Hepatocyte (in vitro differentiated cells): ENCODE measurements at regions not wholly inside any gene's neighbourhood (a gene's known extent, or its start where the extent isn't known, plus 50 kb on each side); places are given as distances from the start of the nearest gene placed in this dataset.
"Not testable (repeated sequence)": the region's sequence is repeated elsewhere in the genome, so short reads cannot be mapped to it uniquely, and the experiment has no call there.

ENCODE experiments used
- DNase-seq: peaks from one replicate; pipeline ENCODE4 v3.0.0-alpha.2; 2016; ENCODE audit warnings: low spot score
- H2AFZ ChIP-seq: fragments of 200-600 bp; sonication (generic); 2 replicates; pipeline ENCODE4 v1.6.0; 2016; ENCODE audit warnings: antibody characterized with exemption, mild to moderate bottlenecking
- H3K27ac ChIP-seq: fragments of 200-600 bp; sonication (generic); 2 replicates; pipeline ENCODE4 v1.5.1; 2016; ENCODE audit warnings: mild to moderate bottlenecking
- H3K27me3 ChIP-seq: fragments of 200-600 bp; sonication (generic); 2 replicates; pipeline ENCODE4 v1.6.1; 2016
- H3K36me3 ChIP-seq: fragments of 200-600 bp; sonication (generic); replicated peaks from 2 replicates; pipeline ENCODE4 v1.5.1; 2016; ENCODE audit warnings: low read depth; ENCODE audit not compliant: insufficient read depth
- H3K4me1 ChIP-seq: fragments of 200-600 bp; sonication (generic); 2 replicates; pipeline ENCODE4 v1.5.1; 2016; ENCODE audit warnings: mild to moderate bottlenecking, moderate library complexity; ENCODE audit not compliant: insufficient read depth
- H3K4me2 ChIP-seq: fragments of 200-600 bp; sonication (generic); 2 replicates; pipeline ENCODE4 v1.6.0; 2016
- H3K4me3 ChIP-seq: fragments of 200-600 bp; sonication (generic); 2 replicates; pipeline ENCODE4 v1.5.1; 2016; ENCODE audit warnings: mild to moderate bottlenecking
- H3K79me2 ChIP-seq: fragments of 200-600 bp; sonication (generic); 2 replicates; pipeline ENCODE4 v1.6.0; 2017; ENCODE audit warnings: mild to moderate bottlenecking
- H3K9me2 ChIP-seq: fragments of 200-600 bp; sonication (generic); replicated peaks from 2 replicates; pipeline ENCODE4 v1.6.0; 2017; ENCODE audit warnings: mild to moderate bottlenecking; ENCODE audit not compliant: insufficient read depth
- H3K9me3 ChIP-seq: fragments of 200-600 bp; sonication (generic); 2 replicates; pipeline ENCODE4 v1.5.1; 2016; ENCODE audit warnings: low read depth, mild to moderate bottlenecking
- H4K20me1 ChIP-seq: fragments of 200-600 bp; sonication (generic); 2 replicates; pipeline ENCODE4 v1.6.0; 2016; ENCODE audit warnings: mild to moderate bottlenecking; ENCODE audit not compliant: insufficient read depth, poor library complexity, severe bottlenecking
- EZH2 ChIP-seq: fragments of 200-600 bp; sonication (generic); IDR thresholded peaks from 2 replicates; pipeline ENCODE4 v1.6.1; 2016; ENCODE audit warnings: antibody characterized with exemption, mild to moderate bottlenecking, borderline replicate concordance
- EZH2phosphoT487 ChIP-seq: fragments of 200-600 bp; sonication (generic); IDR thresholded peaks from one replicate; pipeline ENCODE4 v1.6.1; 2018; ENCODE audit warnings: antibody characterized with exemption, mild to moderate bottlenecking, low read depth, moderate library complexity; ENCODE audit not compliant: unreplicated experiment, severe bottlenecking
- WGBS: methylation state at CpG from one replicate; pipeline ENCODE4 v1.1.6; 2016; ENCODE audit warnings: low lambda C conversion rate; ENCODE audit errors: missing lambda C conversion rate; 5-methylcytosine and 5-hydroxymethylcytosine counted together
- TF ChIP-seq, protein P1 (sequence below): fragments of 200-600 bp; sonication (generic); IDR thresholded peaks from 2 replicates; pipeline ENCODE4 v1.5.1; 2016; ENCODE audit warnings: antibody characterized with exemption, mild to moderate bottlenecking; ENCODE audit not compliant: poor library complexity

DNA sequence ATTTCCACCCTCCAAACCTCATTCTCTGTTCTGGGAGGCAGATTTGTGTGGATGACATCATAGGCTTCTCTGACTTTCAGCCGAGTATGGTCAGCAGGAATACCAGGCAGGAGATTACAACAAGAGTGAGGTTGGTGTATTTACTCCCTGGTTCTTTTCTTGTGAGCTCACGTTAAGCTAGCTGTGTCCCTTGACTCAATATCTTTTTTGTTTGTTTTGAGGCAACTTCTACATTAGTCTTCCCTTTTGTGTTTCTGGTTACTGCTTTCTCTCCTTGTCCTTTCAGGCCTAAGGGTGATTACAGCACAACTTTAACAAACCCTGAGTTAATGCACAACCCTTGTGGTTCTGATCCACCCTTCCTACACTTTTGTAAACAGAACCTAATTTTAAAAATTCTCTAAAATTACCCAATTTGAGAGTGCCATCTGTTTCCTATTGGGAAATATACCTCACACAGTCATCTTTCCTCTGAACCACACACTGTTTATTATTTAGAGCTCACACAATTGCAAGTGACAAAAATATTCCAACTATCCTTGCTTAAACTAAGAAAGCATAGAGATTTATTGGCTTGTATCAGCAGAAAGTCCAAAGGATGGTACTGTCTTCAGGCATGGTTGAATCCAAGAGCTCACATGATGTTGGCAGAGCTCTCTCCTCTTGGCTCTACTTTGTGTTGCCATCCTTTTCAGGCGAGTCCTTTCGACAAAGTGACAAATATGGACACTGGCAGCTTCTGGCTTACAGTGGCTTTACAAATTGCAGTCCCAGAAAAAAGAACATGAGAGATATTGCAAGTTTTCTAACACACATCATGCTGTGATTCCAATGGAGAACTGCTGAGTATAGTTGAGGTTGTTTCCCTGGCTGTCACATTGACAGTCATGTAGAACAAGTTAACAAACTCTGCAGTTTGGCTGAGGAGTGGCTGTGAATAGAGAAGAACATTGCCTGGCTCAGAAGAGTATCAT lies 150.5 kb upstream of the DDIT4L start:
- no peaks in the 10 kb centered on the region for H3K79me2 ChIP-seq
- H3K27me3 ChIP-seq = no peaks in the 10 kb centered on the region
- no peak for DNase-seq
- H3K36me3 ChIP-seq = no peaks in the 10 kb centered on the region
- H3K4me1 ChIP-seq = no peaks in the 10 kb centered on the region
- H3K9me3 ChIP-seq = no peaks in the 10 kb centered on the region
- H3K4me3 ChIP-seq = no peak overlapping the region
- WGBS = 67% methylated on average over 4 of the region's 4 CpGs
- H3K4me2 ChIP-seq = no peak overlapping the region
- no peaks in the 10 kb centered on the region for H4K20me1 ChIP-seq
- H3K9me2 ChIP-seq = no peaks in the 10 kb centered on the region
- H3K27ac ChIP-seq = peak overlapping the region; percentile 2
- no peak overlapping the region for H2AFZ ChIP-seq
- no peak for TF ChIP-seq EZH2phosphoT487
- no peak for TF ChIP-seq EZH2
- TF ChIP-seq, protein P1, sequence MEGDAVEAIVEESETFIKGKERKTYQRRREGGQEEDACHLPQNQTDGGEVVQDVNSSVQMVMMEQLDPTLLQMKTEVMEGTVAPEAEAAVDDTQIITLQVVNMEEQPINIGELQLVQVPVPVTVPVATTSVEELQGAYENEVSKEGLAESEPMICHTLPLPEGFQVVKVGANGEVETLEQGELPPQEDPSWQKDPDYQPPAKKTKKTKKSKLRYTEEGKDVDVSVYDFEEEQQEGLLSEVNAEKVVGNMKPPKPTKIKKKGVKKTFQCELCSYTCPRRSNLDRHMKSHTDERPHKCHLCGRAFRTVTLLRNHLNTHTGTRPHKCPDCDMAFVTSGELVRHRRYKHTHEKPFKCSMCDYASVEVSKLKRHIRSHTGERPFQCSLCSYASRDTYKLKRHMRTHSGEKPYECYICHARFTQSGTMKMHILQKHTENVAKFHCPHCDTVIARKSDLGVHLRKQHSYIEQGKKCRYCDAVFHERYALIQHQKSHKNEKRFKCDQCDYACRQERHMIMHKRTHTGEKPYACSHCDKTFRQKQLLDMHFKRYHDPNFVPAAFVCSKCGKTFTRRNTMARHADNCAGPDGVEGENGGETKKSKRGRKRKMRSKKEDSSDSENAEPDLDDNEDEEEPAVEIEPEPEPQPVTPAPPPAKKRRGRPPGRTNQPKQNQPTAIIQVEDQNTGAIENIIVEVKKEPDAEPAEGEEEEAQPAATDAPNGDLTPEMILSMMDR = no peak

DNA sequence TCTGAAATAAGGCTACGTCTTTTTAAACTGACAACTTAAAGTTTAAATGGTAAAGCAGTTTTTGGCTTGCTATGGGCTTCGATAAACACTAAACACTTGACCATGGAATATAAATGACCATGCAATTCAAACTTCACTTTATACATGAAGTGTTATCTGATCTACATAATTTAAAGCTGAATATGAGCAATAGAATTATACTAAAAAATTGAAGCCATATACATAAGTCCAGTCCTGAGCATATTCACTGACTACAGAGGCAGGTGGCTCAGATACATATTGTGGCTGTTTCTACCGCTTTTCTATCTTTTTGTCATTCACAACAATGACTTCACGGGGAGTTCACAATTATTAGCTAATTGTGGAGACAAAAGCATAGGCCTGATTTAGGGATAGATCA lies 149.6 kb upstream of the DDIT4L start:
- no peaks in the 10 kb centered on the region for H3K36me3 ChIP-seq

DNA sequence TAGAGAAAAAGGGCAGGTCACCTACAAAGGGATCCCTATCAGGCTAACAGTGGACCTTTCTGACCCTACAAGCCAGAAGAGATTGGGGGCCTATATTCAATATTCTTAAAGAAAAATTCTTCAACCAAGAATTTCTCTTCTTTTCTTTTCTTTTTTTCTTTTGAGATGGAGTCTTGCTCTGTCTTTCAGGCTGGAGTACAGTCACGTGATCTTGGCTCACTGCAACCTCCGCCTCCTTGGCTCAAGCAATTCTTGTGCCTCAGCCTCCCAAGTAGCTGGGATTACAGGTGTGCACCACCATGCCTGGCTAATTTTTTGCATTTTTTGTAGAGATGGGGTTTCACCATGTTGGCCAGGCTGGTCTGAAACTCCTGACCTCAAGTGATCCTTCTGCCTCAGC lies 143.2 kb upstream of the DDIT4L start:
- not testable (repeated sequence) for H3K36me3 ChIP-seq, H3K4me2 ChIP-seq, H3K27me3 ChIP-seq, H3K9me2 ChIP-seq, H3K4me3 ChIP-seq, H2AFZ ChIP-seq, H3K27ac ChIP-seq, H3K9me3 ChIP-seq, H4K20me1 ChIP-seq, DNase-seq, H3K4me1 ChIP-seq, H3K79me2 ChIP-seq
- 71% methylated on average over 2 of the region's 2 CpGs for WGBS

More for the DNA sequence above, 149.6 kb upstream of the DDIT4L start:
- Histone ChIP-seq H3K4me3 (no peak overlapping the region), H3K9me2 (no peaks in the 10 kb centered on the region), H3K27ac (peak overlapping the region; percentile 2), H3K9me3 (no peaks in the 10 kb centered on the region), H2AFZ (no peak overlapping the region), H4K20me1 (no peaks in the 10 kb centered on the region), H3K4me1 (no peaks in the 10 kb centered on the region), H3K79me2 (no peaks in the 10 kb centered on the region), H3K4me2 (no peak overlapping the region), H3K27me3 (no peaks in the 10 kb centered on the region)
- WGBS = 91% methylated on average over 4 of the region's 4 CpGs
- TF ChIP-seq, protein P1 = no peak
- TF ChIP-seq EZH2phosphoT487 (no peak), EZH2 (no peak)
- no peak for DNase-seq

DNA sequence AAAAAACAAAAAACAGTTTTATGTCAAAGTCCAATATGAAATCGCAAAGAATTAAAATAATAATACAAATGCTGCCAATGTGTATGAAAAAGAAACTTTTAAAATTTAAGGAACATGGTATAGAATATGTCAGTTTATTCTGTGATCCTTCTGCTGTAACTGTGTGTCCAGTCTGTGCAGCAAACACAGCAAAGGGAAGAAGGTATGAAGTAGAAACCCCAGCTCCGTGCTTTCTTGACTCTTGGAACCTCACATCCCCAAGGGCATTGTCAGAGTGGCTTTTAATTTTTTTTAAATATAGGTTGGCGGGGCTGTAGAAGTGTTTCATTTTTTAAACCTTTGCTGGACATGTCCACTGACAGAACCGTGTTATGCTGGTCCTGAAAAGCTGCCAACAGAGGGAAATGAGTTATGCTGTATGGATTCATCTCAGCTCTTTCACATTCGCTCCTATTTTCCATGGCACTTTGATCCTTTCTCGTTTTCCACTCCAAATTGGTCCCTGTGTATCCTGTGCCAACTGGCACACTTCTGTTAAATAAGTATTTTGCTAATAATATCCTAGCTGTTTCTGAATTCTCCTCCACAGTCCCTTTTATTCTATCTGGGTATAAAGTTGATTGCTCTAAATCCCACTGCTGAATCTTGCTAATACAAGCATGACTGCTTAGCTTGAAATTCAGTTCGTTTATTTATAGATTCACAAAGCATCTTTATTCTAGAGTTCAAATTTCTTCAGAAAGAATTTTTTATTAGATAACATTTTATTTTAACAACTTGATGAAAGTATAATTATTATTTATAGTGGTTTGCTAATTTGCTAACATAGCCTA lies 127.0 kb upstream of the DDIT4L start:
- no peaks in the 10 kb centered on the region for H3K9me3 ChIP-seq
- no peaks in the 10 kb centered on the region for H3K36me3 ChIP-seq
- H3K79me2 ChIP-seq = no peaks in the 10 kb centered on the region
- H3K27ac ChIP-seq = no peak overlapping the region
- no peaks in the 10 kb centered on the region for H4K20me1 ChIP-seq
- DNase-seq = no peak
- H3K4me2 ChIP-seq = no peak overlapping the region
- no peaks in the 10 kb centered on the region for H3K9me2 ChIP-seq
- no peaks in the 10 kb centered on the region for H3K27me3 ChIP-seq
- no peak overlapping the region for H2AFZ ChIP-seq
- 62% methylated on average over 7 of the region's 7 CpGs for WGBS
- no peaks in the 10 kb centered on the region for H3K4me1 ChIP-seq
- no peak overlapping the region for H3K4me3 ChIP-seq
- TF ChIP-seq, protein P1 = no peak
- TF ChIP-seq EZH2phosphoT487 (no peak), EZH2 (no peak)
